ENCODE measurements at regions not wholly inside any gene's neighbourhood (a gene's known extent, or its start where the extent isn't known, plus 50 kb on each side); places are given as distances from the start of the nearest gene placed in this dataset.

- no peak for TF ChIP-seq EP300 (IDR thresholded peaks at IDR 0.05)
- TF ChIP-seq CTCF (IDR thresholded peaks at IDR 0.05), result no peak
- no peak for TF ChIP-seq POLR2AphosphoS5 (IDR thresholded peaks at IDR 0.05)
Observed at GRCh38 chr20:39607141-39607540, 645.0 kb downstream of the DHX35 start.
